ENCODE measurements at regions not wholly inside any gene's neighbourhood (a gene's known extent, or its start where the extent isn't known, plus 50 kb on each side); places are given as distances from the start of the nearest gene placed in this dataset.

DNA sequence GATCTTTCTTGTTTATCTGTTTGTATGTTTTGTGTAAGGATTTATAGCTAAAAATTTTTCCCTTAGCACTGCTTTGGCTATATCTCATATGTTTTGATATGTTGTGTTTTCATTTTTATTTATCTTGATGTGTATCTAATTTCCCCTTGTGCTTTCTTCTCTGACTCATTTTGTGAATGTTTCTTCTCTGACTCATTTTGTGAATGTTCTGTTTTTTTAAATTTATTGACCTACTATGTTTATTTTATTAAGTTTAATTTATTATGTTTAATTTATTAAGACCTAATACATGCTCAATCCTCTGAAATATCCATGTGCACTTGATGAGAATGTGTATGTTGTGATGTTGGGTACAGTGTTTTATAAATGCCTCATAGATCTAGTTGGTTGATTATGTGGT, 793.5 kb upstream of the CADM2 start:
- DNase-seq (ENCODE audit: low spot score in 2 of 2), result no peak
- TF ChIP-seq POLR2AphosphoS5 (IDR thresholded peaks at IDR 0.05) (no peak), POLR2A (IDR thresholded peaks at IDR 0.05) (no peak)
- TF ChIP-seq, protein P1, sequence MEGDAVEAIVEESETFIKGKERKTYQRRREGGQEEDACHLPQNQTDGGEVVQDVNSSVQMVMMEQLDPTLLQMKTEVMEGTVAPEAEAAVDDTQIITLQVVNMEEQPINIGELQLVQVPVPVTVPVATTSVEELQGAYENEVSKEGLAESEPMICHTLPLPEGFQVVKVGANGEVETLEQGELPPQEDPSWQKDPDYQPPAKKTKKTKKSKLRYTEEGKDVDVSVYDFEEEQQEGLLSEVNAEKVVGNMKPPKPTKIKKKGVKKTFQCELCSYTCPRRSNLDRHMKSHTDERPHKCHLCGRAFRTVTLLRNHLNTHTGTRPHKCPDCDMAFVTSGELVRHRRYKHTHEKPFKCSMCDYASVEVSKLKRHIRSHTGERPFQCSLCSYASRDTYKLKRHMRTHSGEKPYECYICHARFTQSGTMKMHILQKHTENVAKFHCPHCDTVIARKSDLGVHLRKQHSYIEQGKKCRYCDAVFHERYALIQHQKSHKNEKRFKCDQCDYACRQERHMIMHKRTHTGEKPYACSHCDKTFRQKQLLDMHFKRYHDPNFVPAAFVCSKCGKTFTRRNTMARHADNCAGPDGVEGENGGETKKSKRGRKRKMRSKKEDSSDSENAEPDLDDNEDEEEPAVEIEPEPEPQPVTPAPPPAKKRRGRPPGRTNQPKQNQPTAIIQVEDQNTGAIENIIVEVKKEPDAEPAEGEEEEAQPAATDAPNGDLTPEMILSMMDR (IDR thresholded peaks at IDR 0.05), result no peak
- intact Hi-C loops (cut with DNase I; ENCODE audit: low total_unique reads), result no loop called here

DNA sequence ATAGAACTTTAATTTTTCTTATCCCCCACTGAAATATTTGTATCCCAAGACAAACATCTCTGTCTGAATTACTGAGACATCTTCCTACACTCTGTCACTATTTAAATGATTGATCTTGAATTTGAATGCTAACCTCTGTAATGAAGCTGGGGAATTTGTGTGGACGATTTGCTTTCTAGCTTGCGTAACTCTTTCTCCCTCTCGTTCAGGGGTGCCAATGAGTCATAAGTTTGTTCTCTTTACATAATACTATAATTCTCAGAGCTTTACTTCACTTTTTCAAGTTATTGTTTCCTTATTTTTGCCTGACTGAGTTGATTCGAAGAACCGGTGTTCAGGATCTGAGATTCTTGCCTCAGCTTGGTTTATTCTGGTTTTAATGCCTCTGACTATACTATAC, 783.3 kb upstream of the CADM2 start:
- intact Hi-C loops (cut with DNase I; ENCODE audit: low total_unique reads), result no loop called here
- Histone ChIP-seq H3K4me1 (no peaks in the 10 kb centered on the region), H3K27me3 (no peaks in the 10 kb centered on the region), H3K36me3 (no peaks in the 10 kb centered on the region), H3K9me3 (no peaks in the 10 kb centered on the region), H3K27ac (no peak overlapping the region), H3K4me3 (no peak overlapping the region)
- no peak for TF ChIP-seq POLR2A (IDR thresholded peaks at IDR 0.05)
- TF ChIP-seq, protein P1 (IDR thresholded peaks at IDR 0.05), result no peak
- no peak for TF ChIP-seq POLR2AphosphoS5 (IDR thresholded peaks at IDR 0.05)
- DNase-seq (ENCODE audit: low spot score in 2 of 2), result no peak

More for the DNA sequence above, 793.5 kb upstream of the CADM2 start:
- no peaks in the 10 kb centered on the region for H3K27me3 ChIP-seq
- no peaks in the 10 kb centered on the region for H3K4me1 ChIP-seq
- no peak overlapping the region for H3K4me3 ChIP-seq
- H3K36me3 ChIP-seq, result no peaks in the 10 kb centered on the region
- no peak overlapping the region for H3K27ac ChIP-seq
- no peaks in the 10 kb centered on the region for H3K9me3 ChIP-seq

DNA sequence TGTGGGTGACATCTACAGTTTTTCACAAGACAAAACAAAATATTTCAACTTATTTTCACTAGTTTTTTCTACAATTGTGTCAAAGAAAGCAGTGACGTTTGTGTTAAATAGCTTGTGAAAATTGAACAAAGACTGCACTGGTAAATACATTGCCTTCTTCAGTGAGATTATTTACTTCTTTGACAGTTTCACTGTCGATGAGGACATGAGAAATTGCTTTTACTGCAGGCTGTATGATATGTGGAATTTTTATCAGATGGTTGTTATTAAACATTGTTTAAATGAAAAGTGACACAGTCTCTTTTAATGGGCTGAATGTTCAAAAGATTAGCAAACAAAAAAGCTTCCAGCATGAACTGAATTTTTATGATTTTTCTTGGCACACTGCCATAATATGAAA, 773.9 kb upstream of the CADM2 start:
- intact Hi-C loops (cut with DNase I; ENCODE audit: low total_unique reads), result no loop called here
- H3K36me3 ChIP-seq, result no peaks in the 10 kb centered on the region
- no peaks in the 10 kb centered on the region for H3K27me3 ChIP-seq
- H3K4me3 ChIP-seq, result no peak overlapping the region
- H3K4me1 ChIP-seq, result no peaks in the 10 kb centered on the region
- H3K9me3 ChIP-seq, result no peaks in the 10 kb centered on the region
- DNase-seq (ENCODE audit: low spot score in 2 of 2), result no peak
- TF ChIP-seq POLR2AphosphoS5 (IDR thresholded peaks at IDR 0.05) (no peak), POLR2A (IDR thresholded peaks at IDR 0.05) (no peak)
- TF ChIP-seq, protein P1 (IDR thresholded peaks at IDR 0.05), result no peak
- no peak overlapping the region for H3K27ac ChIP-seq

DNA sequence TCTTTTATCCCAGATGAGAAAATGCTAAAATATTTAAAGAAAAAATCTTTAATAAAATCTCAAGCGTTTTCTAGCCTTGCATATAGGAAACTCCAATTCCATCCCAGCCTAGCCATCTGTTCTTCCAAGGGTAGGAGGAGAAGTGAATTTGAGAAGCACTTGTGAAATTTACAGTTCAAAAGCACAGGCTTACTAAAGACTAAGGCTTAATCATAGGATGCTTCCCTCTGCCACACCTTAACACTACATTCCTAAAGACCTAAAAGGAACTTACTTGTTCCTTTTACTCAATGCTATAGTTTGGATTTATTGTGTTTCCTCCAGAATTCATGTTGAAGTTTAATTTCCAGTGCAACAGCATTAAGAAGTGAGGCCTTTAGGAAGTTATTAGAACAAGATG, 764.8 kb upstream of the CADM2 start:
- TF ChIP-seq POLR2AphosphoS5 (IDR thresholded peaks at IDR 0.05) (no peak), POLR2A (IDR thresholded peaks at IDR 0.05) (no peak)
- TF ChIP-seq, protein P1 (IDR thresholded peaks at IDR 0.05), result no peak
- Histone ChIP-seq H3K4me3 (no peak overlapping the region), H3K27me3 (no peaks in the 10 kb centered on the region), H3K36me3 (no peaks in the 10 kb centered on the region), H3K4me1 (no peaks in the 10 kb centered on the region), H3K9me3 (peaks cover 10 to 24% of the 10 kb centered on the region in 2 donors), H3K27ac (no peak overlapping the region)
- intact Hi-C loops (cut with DNase I; ENCODE audit: low total_unique reads), result no loop called here
- no peak for DNase-seq (ENCODE audit: low spot score in 2 of 2)

DNA sequence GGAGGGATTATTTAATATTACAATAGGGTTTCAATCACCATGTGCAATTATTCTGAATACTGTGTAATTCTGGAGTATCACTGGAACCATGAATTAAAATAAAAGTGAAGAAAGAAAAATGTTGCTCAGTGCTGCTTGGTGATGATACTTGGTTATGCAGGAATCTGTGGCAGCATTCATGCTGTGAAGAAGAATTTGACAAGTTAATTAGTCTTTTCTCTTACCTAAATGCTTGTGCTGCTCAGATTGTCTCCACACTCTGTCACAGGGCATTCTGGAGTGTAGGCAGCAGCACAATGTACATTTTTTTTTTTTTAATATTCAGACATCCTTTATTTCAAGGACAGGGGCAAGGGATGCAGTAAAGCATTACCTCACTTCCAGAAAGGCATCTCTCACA, 749.3 kb upstream of the CADM2 start:
- H3K4me3 ChIP-seq, result no peak overlapping the region
- H3K9me3 ChIP-seq, result peaks cover 0 to 6% of the 10 kb centered on the region in 2 donors
- H3K27me3 ChIP-seq, result no peaks in the 10 kb centered on the region
- no peak overlapping the region for H3K27ac ChIP-seq
- H3K4me1 ChIP-seq, result no peaks in the 10 kb centered on the region
- H3K36me3 ChIP-seq, result no peaks in the 10 kb centered on the region
- TF ChIP-seq, protein P1 (IDR thresholded peaks at IDR 0.05), result no peak
- no peak for TF ChIP-seq POLR2AphosphoS5 (IDR thresholded peaks at IDR 0.05)
- no peak for TF ChIP-seq POLR2A (IDR thresholded peaks at IDR 0.05)
- intact Hi-C loops (cut with DNase I; ENCODE audit: low total_unique reads), result no loop called here
- DNase-seq (ENCODE audit: low spot score in 2 of 2), result no peak

Data from breast epithelium (tissue), 4 donors.